ENCODE measurements at regions not wholly inside any gene's neighbourhood (a gene's known extent, or its start where the extent isn't known, plus 50 kb on each side); places are given as distances from the start of the nearest gene placed in this dataset.

GRCh38 chr16:9541723-9542122, 450.3 kb downstream of the HAPSTR1 start (continued):
- TF ChIP-seq CREB1 (CRISPR knock-in tag; IDR thresholded peaks at IDR 0.05; ENCODE audit: low read depth) (no peak), ZNF114 (CRISPR knock-in tag; IDR thresholded peaks at IDR 0.05) (no peak), EZH2 (IDR thresholded peaks at IDR 0.05; ENCODE audit: low read depth, unreplicated experiment) (no peak), NANOG (IDR thresholded peaks at IDR 0.05; ENCODE audit: borderline replicate concordance) (no peak), POLR2AphosphoS5 (IDR thresholded peaks at IDR 0.05; ENCODE audit: low read depth) (no peak), EZH2phosphoT487 (IDR thresholded peaks at IDR 0.05; ENCODE audit: unreplicated experiment) (no peak), REST (IDR thresholded peaks at IDR 0.05; ENCODE audit: unreplicated experiment) (no peak), ZNF331 (CRISPR knock-in tag; IDR thresholded peaks at IDR 0.05; ENCODE audit: low read depth) (no peak), JUNB (IDR thresholded peaks at IDR 0.05; ENCODE audit: unreplicated experiment) (no peak), STAT1 (IDR thresholded peaks at IDR 0.05; ENCODE audit: unreplicated experiment) (no peak)

GRCh38 chr16:9542165-9542755, 450.8 kb downstream of the HAPSTR1 start:
- H3K27me3 Mint-ChIP-seq (ENCODE audit: insufficient read depth, low read depth, poor library complexity) = no peaks in the 10 kb centered on the region
- Histone ChIP-seq H4K20me1 (replicated peaks; ENCODE audit: insufficient read depth) (no peaks in the 10 kb centered on the region), H3K9me2 (ENCODE audit: insufficient read depth) (peaks cover 6% of the 10 kb centered on the region; the same call in 1 of the 2 replicates), H3K27me3 (ENCODE audit: insufficient read depth) (no peaks in the 10 kb centered on the region), H3K36me3 (ENCODE audit: insufficient read depth) (no peaks in the 10 kb centered on the region), H3F3A (replicated peaks; ENCODE audit: low read depth) (no peaks in the 10 kb centered on the region), H3K4me2 (no peak overlapping the region), H3K4me1 (ENCODE audit: insufficient read depth) (no peaks in the 10 kb centered on the region), H3K4me3 (no peak overlapping the region), H2AFZ (peak overlapping the region; percentile 85), H3K27ac (ENCODE audit: low read depth) (no peak overlapping the region), H3K79me2 (replicated peaks; ENCODE audit: insufficient read depth) (no peaks in the 10 kb centered on the region)
- DNase-seq (ENCODE audit: low spot score) = no peak
- H3K4me3 Mint-ChIP-seq = no peak overlapping the region
- peaks cover 2% of the 10 kb centered on the region; the same call in 1 of the 3 replicates for H3K4me1 Mint-ChIP-seq
- H3K27ac Mint-ChIP-seq = 0 out of 2 replicates have a peak overlapping the region, but pooled peaks have one; percentile 9
- ATAC-seq = no peak
- H3K9me3 Mint-ChIP-seq = peaks cover 8% of the 10 kb centered on the region
- H3K36me3 Mint-ChIP-seq (ENCODE audit: low read depth) = 0 out of 3 replicates have a peak, but pooled peaks cover 3% of the 10 kb centered on the region
- TF ChIP-seq ZNF462 (CRISPR knock-in tag; IDR thresholded peaks at IDR 0.05) = no peak
- no peak for TF ChIP-seq EZH2 (IDR thresholded peaks at IDR 0.05; ENCODE audit: low read depth, unreplicated experiment)
- TF ChIP-seq STAT1 (IDR thresholded peaks at IDR 0.05; ENCODE audit: unreplicated experiment) = no peak
- TF ChIP-seq EZH2phosphoT487 (IDR thresholded peaks at IDR 0.05; ENCODE audit: unreplicated experiment) = no peak
- no peak for TF ChIP-seq CREB1 (CRISPR knock-in tag; IDR thresholded peaks at IDR 0.05; ENCODE audit: low read depth)
- TF ChIP-seq POLR2AphosphoS5 (IDR thresholded peaks at IDR 0.05; ENCODE audit: low read depth) = no peak
- no peak for TF ChIP-seq JUNB (IDR thresholded peaks at IDR 0.05; ENCODE audit: unreplicated experiment)
- no peak for TF ChIP-seq ETS1 (IDR thresholded peaks at IDR 0.05)
- no peak for TF ChIP-seq NANOG (IDR thresholded peaks at IDR 0.05; ENCODE audit: borderline replicate concordance)
